GM13976 (cell line): ENCODE measurements at regions not wholly inside any gene's neighbourhood (a gene's known extent, or its start where the extent isn't known, plus 50 kb on each side); places are given as distances from the start of the nearest gene placed in this dataset.

Experiments
- DNase-seq: peaks from one replicate; pipeline ENCODE4 v3.0.0; 2012; ENCODE audit warnings: low spot score
- in situ Hi-C: fragments of 300-500 bp; cut with MboI; formaldehyde crosslinking; loops from one replicate; pipeline ENCODE4 v1.12.0; 2022; ENCODE audit warnings: low sequenced_read_pairs, mixed read lengths, inconsistent platforms; ENCODE audit not compliant: unreplicated experiment
- TF ChIP-seq, protein P1 (sequence below): IDR thresholded peaks from 2 replicates; pipeline ENCODE4 v1.5.1; 2012; ENCODE audit warnings: borderline replicate concordance, mild to moderate bottlenecking; ENCODE audit not compliant: insufficient read depth; ENCODE audit errors: extremely low read depth, missing control alignments, control extremely low read depth

DNA sequence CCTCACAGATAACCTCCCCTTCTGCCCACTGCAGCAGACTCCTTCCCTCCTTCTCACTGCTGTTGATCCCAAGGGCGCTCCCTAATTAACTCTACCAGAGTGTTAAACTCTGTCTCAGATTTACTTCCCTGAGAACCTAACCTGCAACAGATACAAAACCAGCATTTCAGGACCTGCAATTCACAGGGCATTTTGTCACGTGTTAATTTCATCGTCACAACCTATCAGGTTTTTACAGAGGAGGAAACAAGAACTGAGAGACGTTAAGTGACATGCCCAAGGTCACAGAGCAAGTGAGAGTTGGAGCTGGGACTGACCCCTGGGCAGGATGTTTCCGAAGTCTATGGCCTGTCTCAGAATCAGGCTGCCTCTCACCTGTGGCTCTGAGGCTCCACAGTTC lies 223.9 kb downstream of the UACA start:
- TF ChIP-seq, protein P1, sequence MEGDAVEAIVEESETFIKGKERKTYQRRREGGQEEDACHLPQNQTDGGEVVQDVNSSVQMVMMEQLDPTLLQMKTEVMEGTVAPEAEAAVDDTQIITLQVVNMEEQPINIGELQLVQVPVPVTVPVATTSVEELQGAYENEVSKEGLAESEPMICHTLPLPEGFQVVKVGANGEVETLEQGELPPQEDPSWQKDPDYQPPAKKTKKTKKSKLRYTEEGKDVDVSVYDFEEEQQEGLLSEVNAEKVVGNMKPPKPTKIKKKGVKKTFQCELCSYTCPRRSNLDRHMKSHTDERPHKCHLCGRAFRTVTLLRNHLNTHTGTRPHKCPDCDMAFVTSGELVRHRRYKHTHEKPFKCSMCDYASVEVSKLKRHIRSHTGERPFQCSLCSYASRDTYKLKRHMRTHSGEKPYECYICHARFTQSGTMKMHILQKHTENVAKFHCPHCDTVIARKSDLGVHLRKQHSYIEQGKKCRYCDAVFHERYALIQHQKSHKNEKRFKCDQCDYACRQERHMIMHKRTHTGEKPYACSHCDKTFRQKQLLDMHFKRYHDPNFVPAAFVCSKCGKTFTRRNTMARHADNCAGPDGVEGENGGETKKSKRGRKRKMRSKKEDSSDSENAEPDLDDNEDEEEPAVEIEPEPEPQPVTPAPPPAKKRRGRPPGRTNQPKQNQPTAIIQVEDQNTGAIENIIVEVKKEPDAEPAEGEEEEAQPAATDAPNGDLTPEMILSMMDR: no peak
- in situ Hi-C loops: no loop called here
- no peak for DNase-seq

DNA sequence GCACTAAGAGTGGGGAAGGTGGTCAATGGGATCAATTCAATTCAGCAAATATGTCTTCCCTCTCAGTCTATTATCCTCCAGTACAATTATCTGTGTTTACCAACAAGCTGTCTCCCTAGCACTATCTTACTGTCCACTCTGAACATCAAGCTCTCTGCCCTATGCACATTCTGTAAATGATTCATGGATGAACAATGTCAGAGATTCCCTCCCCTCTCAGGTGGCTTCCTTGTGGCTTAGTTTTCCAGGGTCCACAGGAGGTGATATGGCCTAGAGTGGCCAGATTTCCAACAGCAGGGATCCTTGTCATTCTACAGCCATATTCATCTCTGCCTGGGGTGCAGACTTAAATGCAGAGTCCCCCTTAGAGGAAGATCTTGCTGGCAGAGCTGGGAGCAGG lies 225.1 kb downstream of the UACA start:
- in situ Hi-C loops: no loop called here
- TF ChIP-seq, protein P1: no peak
- no peak for DNase-seq

DNA sequence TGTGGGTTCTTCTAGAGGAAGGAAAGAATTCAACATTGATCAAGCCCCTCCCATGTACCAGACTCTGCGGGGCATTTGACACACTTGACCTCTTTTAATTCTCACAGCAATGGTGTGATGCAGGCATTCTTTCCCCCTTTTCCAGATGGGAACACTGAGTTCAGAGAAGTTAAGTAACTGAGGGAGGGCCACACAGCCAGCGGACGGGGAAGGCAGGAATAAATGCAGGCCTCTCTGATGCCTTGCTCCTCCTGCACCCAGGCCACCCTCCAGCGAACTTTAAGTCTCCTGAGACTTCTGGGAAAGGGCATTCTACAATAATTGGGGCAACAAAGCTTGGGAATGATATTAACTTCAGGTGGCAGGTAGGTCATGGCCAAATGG lies 227.4 kb downstream of the UACA start:
- no peak for DNase-seq
- in situ Hi-C loops: no loop called here
- TF ChIP-seq, protein P1: no peak

DNA sequence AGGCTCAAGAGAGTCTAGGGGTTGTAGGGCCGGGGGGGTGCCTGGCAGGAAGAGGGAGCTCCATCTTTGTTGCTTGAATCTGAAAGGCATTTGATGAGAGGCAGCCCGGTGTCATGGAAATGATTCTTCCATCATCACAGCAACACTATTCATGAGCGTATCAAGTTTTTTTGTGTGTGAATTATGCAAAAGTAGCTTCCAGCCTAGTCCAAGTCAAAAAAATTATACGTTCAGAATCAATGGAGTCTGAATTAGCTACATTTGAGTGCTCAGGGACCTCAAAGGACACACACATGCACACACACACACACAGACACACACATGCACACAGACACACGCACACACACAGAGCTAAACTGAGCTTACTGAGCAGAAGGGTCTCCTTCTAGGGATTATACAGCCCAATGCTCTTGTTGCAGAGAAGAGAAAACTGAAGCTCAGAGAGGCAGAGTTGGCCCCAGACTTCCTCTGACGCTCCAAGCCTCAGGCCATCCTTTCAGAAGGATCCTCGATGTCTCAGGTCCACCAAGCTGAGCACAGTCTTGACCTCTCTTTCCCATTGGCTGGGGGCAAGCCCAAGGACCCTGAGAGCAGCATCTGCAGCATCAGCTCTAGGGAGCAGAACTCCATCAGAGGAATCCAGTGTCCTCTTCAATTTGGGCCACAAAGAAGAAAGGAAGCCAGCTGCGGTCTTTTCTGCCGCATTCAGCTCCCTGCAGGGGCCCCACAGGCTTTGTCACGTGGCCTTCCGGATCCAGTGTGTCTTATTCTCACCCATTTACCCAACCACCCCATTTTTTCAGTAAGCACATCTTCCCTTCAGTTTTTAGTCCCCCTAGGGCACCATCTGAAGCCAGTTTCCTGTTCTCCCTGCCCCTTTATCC lies 228.0 kb downstream of the UACA start:
- DNase-seq: peak; percentile 44
- in situ Hi-C loops: no loop called here
- TF ChIP-seq, protein P1: no peak

DNA sequence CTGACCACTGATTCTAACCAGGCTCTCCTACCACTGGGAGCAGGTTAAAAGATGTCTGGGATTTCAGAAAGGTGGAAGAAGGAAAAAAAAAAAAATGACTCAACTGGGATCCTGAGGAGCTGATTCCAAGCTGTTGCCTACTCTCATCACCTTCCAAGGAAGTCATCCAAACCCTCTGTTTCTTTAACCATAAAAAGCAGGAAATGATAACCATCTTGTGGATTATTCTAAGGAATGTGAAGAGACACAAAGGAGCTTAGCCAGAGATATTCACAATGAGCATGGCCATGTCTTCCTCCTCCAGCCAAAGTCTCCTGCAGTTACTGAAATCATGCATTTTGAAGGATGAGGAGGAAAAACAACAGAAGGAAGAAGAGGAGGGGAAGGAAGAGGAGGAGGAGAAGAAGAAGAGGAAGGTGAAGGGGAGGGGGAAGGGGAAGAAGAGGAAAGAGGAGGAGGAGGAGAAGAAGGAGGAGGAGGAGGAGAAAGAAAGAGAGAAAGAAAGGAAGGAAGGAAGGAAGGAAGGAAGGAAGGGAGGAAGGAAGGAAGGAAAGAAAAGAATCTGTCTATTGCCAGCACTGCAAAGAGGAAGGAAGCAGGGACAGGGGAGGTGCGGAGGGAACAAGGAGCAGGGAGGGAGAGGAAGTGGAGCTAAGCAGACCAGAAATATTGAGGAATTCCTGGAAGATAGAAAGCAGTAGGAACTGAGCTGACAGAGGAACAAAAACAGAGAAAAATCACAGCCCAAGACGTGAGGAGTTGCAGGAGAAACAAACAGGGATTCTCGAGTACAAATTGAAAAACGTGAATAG lies 229.2 kb downstream of the UACA start:
- DNase-seq: no peak

DNA sequence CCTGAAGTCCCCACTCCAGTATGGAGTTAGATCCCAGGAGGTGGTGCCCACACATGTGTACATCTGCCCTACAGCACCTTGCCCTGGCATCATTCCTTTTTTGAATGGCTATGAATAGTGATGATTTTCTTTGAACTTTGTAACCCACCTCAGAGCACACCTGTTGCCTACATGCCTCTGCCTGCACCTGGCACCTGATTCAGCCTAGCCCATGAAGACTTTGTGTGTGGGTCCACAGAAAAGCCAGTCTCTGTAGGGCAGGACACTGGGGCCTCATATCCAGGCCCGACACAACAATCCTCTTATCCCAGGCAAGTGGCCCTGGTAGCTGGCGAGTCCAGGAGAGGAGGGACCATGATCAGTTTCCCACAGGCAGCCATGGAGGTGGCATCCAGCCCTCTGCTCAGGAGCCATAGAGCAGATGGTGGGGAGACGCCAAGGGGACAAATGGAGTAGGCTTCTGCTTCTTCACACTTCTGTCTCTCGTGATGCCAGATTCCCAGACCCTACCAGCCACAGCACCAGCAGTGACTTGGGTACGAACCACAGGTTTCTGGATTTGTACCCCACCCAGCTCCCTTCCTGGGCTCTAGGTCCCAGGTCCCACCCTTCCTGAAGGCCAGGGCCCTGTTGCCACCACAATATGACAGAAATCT lies 230.7 kb downstream of the UACA start:
- TF ChIP-seq, protein P1: no peak
- DNase-seq: no peak
- in situ Hi-C loops: no loop called here

More for the DNA sequence above, 229.2 kb downstream of the UACA start:
- in situ Hi-C loops: no loop called here
- TF ChIP-seq, protein P1: no peak
